Aorta (tissue), 5 donors: ENCODE measurements at regions not wholly inside any gene's neighbourhood (a gene's known extent, or its start where the extent isn't known, plus 50 kb on each side); places are given as distances from the start of the nearest gene placed in this dataset.
"Not testable (repeated sequence)": the region's sequence is repeated elsewhere in the genome, so short reads cannot be mapped to it uniquely, and the experiment has no call there.

Experiments used
- ATAC-seq: fragments of 200-7000 bp; cut with Tn5 transposase; one replicate; pipeline ENCODE4 v1.9.1; 2022; ENCODE audit warnings: moderate library complexity; ENCODE audit not compliant: low FRiP score
- DNase-seq, 2 donors: peaks; one replicate each; pipeline ENCODE4 v3.0.0-alpha.2; 2020
- H3K27ac ChIP-seq, 2 donors: one replicate each; pipeline ENCODE4 v1.5.1; 2013; ENCODE audit warnings: low read length in 2 of 2, mild to moderate bottlenecking in 2 of 2, moderate library complexity in 2 of 2, control low read depth in 1 of 2, inconsistent platforms in 1 of 2, low read depth in 1 of 2
- H3K27me3 ChIP-seq, 2 donors: one replicate each; pipeline ENCODE4 v1.6.1; 2013; ENCODE audit warnings: control low read depth in 1 of 2, low read length in 1 of 2, mild to moderate bottlenecking in 1 of 2, moderate library complexity in 1 of 2; ENCODE audit not compliant: insufficient read depth in 2 of 2, control insufficient read depth in 1 of 2
- H3K36me3 ChIP-seq, 2 donors: one replicate each; pipeline ENCODE4 v1.6.1; 2013; ENCODE audit warnings: control low read depth in 1 of 2, low read length in 1 of 2, mild to moderate bottlenecking in 1 of 2; ENCODE audit not compliant: insufficient read depth in 2 of 2, control insufficient read depth in 1 of 2
- H3K4me1 ChIP-seq, 2 donors: one replicate each; pipeline ENCODE4 v1.6.1; 2013; ENCODE audit warnings: low read length in 2 of 2, control low read depth in 1 of 2, mild to moderate bottlenecking in 1 of 2, moderate library complexity in 1 of 2; ENCODE audit not compliant: insufficient read depth in 2 of 2, control insufficient read depth in 1 of 2
- H3K4me3 ChIP-seq, 2 donors: one replicate each; pipeline ENCODE4 v1.5.1; 2013; ENCODE audit warnings: low read length in 2 of 2, control low read depth in 1 of 2, mild to moderate bottlenecking in 1 of 2
- H3K9me3 ChIP-seq: one replicate; pipeline ENCODE4 v1.6.1; 2013; ENCODE audit warnings: mild to moderate bottlenecking, low read length; ENCODE audit not compliant: control insufficient read depth
- WGBS, 2 donors: extraction: QIAGEN DNeasy Blood & Tissue Kit; methylation state at CpG; one replicate each; pipeline ENCODE4 v1.1.7; 2013; 5-methylcytosine and 5-hydroxymethylcytosine counted together
- intact Hi-C, 2 donors: fragments of 100-400 bp; cut with DNase I; formaldehyde crosslinking; loops; one replicate each; pipeline versions ENCODE4 v1.14.2 to v1.15.0; 2022
- donor health status: healthy with polysubstance abuse.
- donor health status: Bipolar disorder and iron deficiency.
- donor health status: DM: no; HTN: no; CAD: no.
- donor health status: DM: no; HTN: no; CAD: no.
- donor health status: DM: yes; HTN: yes; CAD: no.

DNA sequence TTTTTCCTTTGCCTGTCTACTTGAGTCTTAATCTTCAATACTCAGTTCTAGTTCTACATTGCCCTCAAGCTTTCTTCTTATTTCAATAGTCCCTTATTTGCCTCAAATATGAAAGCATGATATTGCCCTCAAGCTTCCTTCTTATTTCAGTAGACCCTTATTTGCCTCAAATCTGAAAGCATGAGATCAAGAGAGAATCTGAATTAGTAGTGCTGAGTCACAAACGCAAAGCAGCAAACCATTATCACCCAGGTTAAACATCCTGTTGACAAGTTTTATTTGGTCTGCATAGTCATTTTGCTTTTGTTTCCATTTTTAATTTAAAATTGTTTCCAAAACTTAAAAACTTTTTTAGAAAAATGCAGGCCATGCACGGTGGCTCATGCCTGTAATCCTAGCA, 583.3 kb upstream of the FSHR start:
- DNase-seq = no peak
- H3K4me3 ChIP-seq = no peak overlapping the region
- H3K9me3 ChIP-seq = peaks cover 1% of the 10 kb centered on the region
- H3K4me1 ChIP-seq = no peaks in the 10 kb centered on the region
- ATAC-seq = no peak
- intact Hi-C loops = no loop called here
- H3K27ac ChIP-seq = no peak overlapping the region
- no peaks in the 10 kb centered on the region for H3K36me3 ChIP-seq
- 74 to 82% methylated on average over 2 of the region's 2 CpGs for WGBS, 2 donors
- H3K27me3 ChIP-seq = no peaks in the 10 kb centered on the region

DNA sequence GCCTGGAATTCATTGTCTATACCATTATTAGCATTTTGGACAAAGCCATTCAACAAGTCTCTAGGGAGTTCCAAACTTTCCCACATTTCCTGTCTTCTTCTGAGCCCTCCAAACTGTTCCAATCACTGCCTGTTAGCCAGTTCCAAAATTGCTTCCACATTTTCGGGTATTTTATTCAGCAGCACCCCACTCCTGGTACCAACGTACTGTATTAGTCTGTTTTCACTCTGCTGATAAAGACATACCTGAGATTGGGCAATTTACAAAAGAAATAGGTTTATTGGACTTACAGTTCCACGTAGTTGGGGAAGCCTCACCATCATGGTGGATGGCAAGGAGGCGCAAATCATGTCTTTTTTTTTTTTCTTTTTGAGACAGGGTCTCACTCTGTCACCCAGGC, 578.6 kb upstream of the FSHR start:
- H3K27me3 ChIP-seq, intact Hi-C loops, DNase-seq, H3K27ac ChIP-seq, ATAC-seq, H3K9me3 ChIP-seq, H3K4me3 ChIP-seq, H3K4me1 ChIP-seq, H3K36me3 ChIP-seq: not testable (repeated sequence)
- WGBS, 2 donors = 86 to 88% methylated on average over 4 of the region's 4 CpGs

DNA sequence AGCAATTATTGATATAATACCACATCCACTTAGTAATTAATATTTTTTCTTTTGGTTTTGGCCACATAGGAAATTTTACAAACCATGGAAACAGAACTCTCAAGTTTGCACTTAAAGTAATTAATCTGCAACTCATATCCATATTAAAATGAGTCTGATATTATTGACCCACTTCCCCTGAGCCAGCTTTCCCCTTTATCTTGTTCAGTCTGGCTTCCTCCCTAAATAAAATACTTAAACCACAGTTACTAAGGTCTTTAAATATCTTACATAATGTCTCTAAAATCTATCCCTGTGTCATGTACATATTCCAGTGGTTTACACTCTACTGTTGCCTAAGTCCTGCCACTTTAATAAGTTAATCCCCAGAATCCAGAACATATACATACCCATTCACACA, 564.9 kb upstream of the FSHR start:
- DNase-seq (no peak), ATAC-seq (no peak)
- Histone ChIP-seq H3K27ac (no peak overlapping the region), H3K27me3 (no peaks in the 10 kb centered on the region), H3K4me3 (no peak overlapping the region), H3K36me3 (no peaks in the 10 kb centered on the region), H3K4me1 (no peaks in the 10 kb centered on the region), H3K9me3 (peaks cover under 1% of the 10 kb centered on the region)
- intact Hi-C loops = no loop called here

DNA sequence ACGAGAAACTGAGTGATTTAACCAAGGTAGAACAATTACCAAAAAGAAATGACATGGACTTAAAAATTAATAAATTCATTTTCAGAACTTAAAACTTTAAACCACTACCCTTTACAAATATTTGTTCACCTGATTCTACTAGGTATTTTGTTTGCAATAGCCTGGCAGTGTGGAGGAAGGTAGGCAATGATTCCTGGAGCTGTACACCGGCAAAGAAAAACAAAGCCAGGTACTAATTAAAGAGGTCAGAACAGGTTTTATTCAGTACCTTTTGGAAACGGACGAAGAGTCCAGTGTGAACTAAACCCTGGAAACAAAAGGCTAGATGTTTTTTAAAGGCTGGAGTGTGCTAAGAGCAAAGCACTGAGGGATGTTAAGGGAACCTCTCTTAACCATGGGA, 561.3 kb upstream of the FSHR start:
- Histone ChIP-seq H3K4me3 (no peak overlapping the region), H3K4me1 (no peaks in the 10 kb centered on the region), H3K27me3 (no peaks in the 10 kb centered on the region), H3K27ac (no peak overlapping the region), H3K36me3 (no peaks in the 10 kb centered on the region), H3K9me3 (peaks cover 3% of the 10 kb centered on the region)
- ATAC-seq (no peak), DNase-seq (no peak)
- intact Hi-C loops = no loop called here
- 86 to 90% methylated on average over 4 of the region's 4 CpGs for WGBS, 2 donors

DNA sequence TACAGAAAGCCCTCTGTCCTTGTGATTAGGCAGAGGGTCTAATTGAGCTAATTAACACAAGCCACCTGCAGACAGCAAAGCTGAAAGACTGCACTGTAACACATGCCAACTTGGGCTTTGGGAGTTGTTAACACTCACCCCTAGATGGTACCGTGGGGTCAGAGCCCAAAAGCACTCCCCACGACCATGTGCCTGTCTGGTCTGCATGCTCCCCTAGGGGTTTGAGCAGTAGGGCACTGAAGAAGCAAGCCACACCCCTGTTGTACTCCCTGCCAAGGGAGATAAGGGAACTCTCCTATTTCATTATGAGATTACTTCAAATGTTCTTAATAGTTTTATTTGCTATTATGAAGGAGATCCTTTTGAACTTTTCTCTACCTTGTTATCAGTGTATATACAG, 560.1 kb upstream of the FSHR start:
- H3K4me1 ChIP-seq = no peaks in the 10 kb centered on the region
- WGBS, 2 donors = 49 to 63% methylated on average over 2 of the region's 2 CpGs
- intact Hi-C loops = no loop called here
- H3K9me3 ChIP-seq = peaks cover 3% of the 10 kb centered on the region
- H3K4me3 ChIP-seq = no peak overlapping the region
- ATAC-seq (no peak), DNase-seq (no peak)
- no peak overlapping the region for H3K27ac ChIP-seq
- H3K36me3 ChIP-seq = no peaks in the 10 kb centered on the region
- H3K27me3 ChIP-seq = no peaks in the 10 kb centered on the region

DNA sequence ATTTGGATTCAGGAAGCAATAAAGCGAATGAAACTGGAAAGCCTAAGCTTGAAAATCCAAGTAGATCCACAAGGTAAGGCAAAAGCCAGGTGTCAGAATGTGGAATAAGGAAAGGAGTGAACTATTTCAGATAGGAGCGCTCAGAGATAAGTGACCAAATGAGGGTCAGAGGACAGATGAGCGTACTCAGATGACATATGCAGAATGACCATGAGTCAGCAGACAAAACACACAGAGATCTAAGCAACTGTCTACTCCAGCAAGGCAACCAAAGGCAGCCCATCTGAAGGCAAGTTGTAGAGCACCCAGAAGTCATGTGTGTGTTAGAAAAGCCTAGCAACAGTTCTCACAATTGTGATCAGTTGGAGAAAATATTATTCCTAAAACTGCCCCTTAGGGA, 548.4 kb upstream of the FSHR start:
- no peaks in the 10 kb centered on the region for H3K27me3 ChIP-seq
- no peak overlapping the region for H3K4me3 ChIP-seq
- H3K9me3 ChIP-seq = no peaks in the 10 kb centered on the region
- DNase-seq (no peak), ATAC-seq (no peak)
- WGBS, 2 donors = 90 to 94% methylated on average over 3 of the region's 3 CpGs
- intact Hi-C loops = no loop called here
- no peaks in the 10 kb centered on the region for H3K36me3 ChIP-seq
- H3K27ac ChIP-seq = no peak overlapping the region
- no peaks in the 10 kb centered on the region for H3K4me1 ChIP-seq

DNA sequence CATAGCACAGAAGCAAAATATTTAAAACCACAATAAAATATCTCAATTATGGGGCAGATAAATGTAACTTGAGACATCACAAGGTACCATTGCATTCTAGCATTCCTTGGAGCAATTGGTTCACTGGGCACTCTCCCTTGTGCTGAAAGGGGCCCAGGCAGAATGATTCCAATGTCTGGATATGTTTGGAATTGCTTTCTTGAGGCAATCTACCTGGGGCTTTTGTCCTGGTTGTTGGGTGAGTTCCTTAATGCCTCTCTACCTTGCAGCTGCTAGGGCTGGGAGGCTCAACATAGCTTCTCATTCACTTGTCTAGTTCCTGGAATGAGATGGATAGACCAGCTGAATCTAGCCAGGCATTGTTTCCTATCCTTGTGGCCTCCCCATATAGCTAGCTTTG, 539.6 kb upstream of the FSHR start:
- H3K9me3 ChIP-seq = no peaks in the 10 kb centered on the region
- no peaks in the 10 kb centered on the region for H3K36me3 ChIP-seq
- H3K4me3 ChIP-seq = no peak overlapping the region
- DNase-seq (no peak), ATAC-seq (no peak)
- no peak overlapping the region for H3K27ac ChIP-seq
- H3K27me3 ChIP-seq = no peaks in the 10 kb centered on the region
- no peaks in the 10 kb centered on the region for H3K4me1 ChIP-seq
- intact Hi-C loops = no loop called here

DNA sequence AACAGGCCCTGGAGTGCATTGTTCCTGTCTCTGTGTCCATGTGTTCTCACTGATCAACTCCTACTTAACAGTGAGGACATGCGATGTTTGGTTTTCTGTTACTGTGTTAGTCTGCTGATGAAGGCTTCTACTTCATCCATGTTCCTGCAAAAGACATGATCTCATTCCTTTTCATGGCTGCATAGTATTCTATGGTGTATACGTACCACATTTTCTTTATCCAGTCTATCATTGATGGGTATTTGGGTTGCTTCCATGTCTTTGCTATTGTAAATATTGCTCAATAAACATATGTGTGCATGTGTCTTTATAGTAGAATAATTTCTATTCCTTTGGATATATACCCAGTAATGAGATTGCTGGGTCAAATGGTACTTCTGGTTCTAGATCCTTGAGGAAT, 537.7 kb upstream of the FSHR start:
- 95 to 96% methylated on average over 2 of the region's 2 CpGs for WGBS, 2 donors
- H3K27me3 ChIP-seq, H3K27ac ChIP-seq, H3K4me3 ChIP-seq, H3K36me3 ChIP-seq, H3K4me1 ChIP-seq, DNase-seq, H3K9me3 ChIP-seq, ATAC-seq, intact Hi-C loops: not testable (repeated sequence)

DNA sequence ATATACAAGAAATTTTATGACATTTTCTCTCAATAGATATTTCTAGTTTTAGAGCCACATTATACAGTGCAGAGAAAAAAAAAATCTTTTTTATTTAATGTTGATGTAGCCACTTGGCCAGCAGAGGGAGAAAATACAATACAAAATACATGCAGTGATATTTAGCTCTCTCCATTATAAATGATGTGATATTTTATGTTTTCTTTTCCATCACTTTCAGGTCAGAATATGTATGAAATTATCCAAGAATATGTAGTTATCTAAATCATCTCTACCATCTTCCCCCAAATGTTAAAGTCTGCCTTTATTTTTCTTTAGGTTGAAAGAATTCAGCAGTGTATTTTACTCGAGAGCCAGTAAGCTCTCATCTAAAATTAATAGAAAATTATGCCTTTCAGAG, 533.6 kb upstream of the FSHR start:
- H3K4me1 ChIP-seq = no peaks in the 10 kb centered on the region
- DNase-seq = no peak
- intact Hi-C loops = loop anchor here in 1 of 2 donors (10.0 kb wide), 1 partner anchor 717 kb away; no protein-coding TSS in a partner anchor
- ATAC-seq = no peak
- H3K36me3 ChIP-seq = no peaks in the 10 kb centered on the region
- H3K27ac ChIP-seq = no peak overlapping the region
- 78 to 81% methylated on average over 1 of the region's 1 CpG for WGBS, 2 donors
- no peaks in the 10 kb centered on the region for H3K27me3 ChIP-seq
- H3K9me3 ChIP-seq = no peaks in the 10 kb centered on the region
- H3K4me3 ChIP-seq = no peak overlapping the region
